Stimulated activated naive B cell treated with anti-CD40 and anti-IgM and Interleukin-4, amounts not matched to agents 10 μg/mL and 1 μg/mL and 100 μg/mL, for 72 hours (primary cell): ENCODE measurements at regions not wholly inside any gene's neighbourhood (a gene's known extent, or its start where the extent isn't known, plus 50 kb on each side); places are given as distances from the start of the nearest gene placed in this dataset.

Experiments
- ATAC-seq, 2 donors: fragments of 150-1000 bp; cut with Tn5 transposase; replicated peaks; 2 replicates each; pipeline ENCODE4 v1.10.0; 2021; ENCODE audit warnings: moderate library complexity in 1 of 2
- DNase-seq: peaks from one replicate; pipeline ENCODE4 v3.0.0; 2021
- H3K27ac Mint-ChIP-seq: one replicate; pipeline ENCODE4 v1.8.0; 2022; ENCODE audit warnings: mild to moderate bottlenecking, mixed read lengths
- H3K27me3 Mint-ChIP-seq, 2 donors: one replicate each; pipeline ENCODE4 v1.8.0; 2022; ENCODE audit warnings: mixed read lengths in 2 of 2
- H3K36me3 Mint-ChIP-seq, 2 donors: one replicate each; pipeline ENCODE4 v1.8.0; 2022; ENCODE audit warnings: mixed read lengths in 2 of 2, mild to moderate bottlenecking in 1 of 2
- H3K4me1 Mint-ChIP-seq, 2 donors: one replicate each; pipeline ENCODE4 v1.8.0; 2022; ENCODE audit warnings: mixed read lengths in 2 of 2, mild to moderate bottlenecking in 1 of 2
- H3K4me3 Mint-ChIP-seq, 2 donors: one replicate each; pipeline ENCODE4 v1.8.0; 2022; ENCODE audit warnings: mild to moderate bottlenecking in 2 of 2, mixed read lengths in 2 of 2, moderate library complexity in 1 of 2
- H3K9me3 Mint-ChIP-seq, 2 donors: one replicate each; pipeline ENCODE4 v1.8.0; 2022; ENCODE audit warnings: mixed read lengths in 2 of 2, mild to moderate bottlenecking in 1 of 2

- DNase-seq (no peak), ATAC-seq (no peak)
- H3K27me3 Mint-ChIP-seq = no peaks in the 10 kb centered on the region
- no peaks in the 10 kb centered on the region for H3K4me1 Mint-ChIP-seq
- no peak overlapping the region for H3K27ac Mint-ChIP-seq
- H3K4me3 Mint-ChIP-seq = no peak overlapping the region
- H3K9me3 Mint-ChIP-seq = no peaks in the 10 kb centered on the region
- no peaks in the 10 kb centered on the region for H3K36me3 Mint-ChIP-seq
Observed at GRCh38 chr13:107529035-107529434, 686.3 kb downstream of the LIG4 start.

GRCh38 chr13:107518780-107519179 lies 696.6 kb downstream of the LIG4 start:
- H3K4me3 Mint-ChIP-seq = no peak overlapping the region
- H3K4me1 Mint-ChIP-seq = no peaks in the 10 kb centered on the region
- H3K27ac Mint-ChIP-seq = no peak overlapping the region
- H3K9me3 Mint-ChIP-seq = peaks cover 0 to 2% of the 10 kb centered on the region in 2 donors
- ATAC-seq (no peak), DNase-seq (no peak)
- H3K27me3 Mint-ChIP-seq = no peaks in the 10 kb centered on the region
- no peaks in the 10 kb centered on the region for H3K36me3 Mint-ChIP-seq

GRCh38 chr13:107518292-107518691 lies 697.0 kb downstream of the LIG4 start:
- H3K4me3 Mint-ChIP-seq = no peak overlapping the region

GRCh38 chr13:107516517-107516916 lies 698.8 kb downstream of the LIG4 start:
- DNase-seq = no peak
- H3K27me3 Mint-ChIP-seq = no peaks in the 10 kb centered on the region
- H3K9me3 Mint-ChIP-seq = peaks cover 0 to 2% of the 10 kb centered on the region in 2 donors
- H3K36me3 Mint-ChIP-seq = no peaks in the 10 kb centered on the region
- H3K27ac Mint-ChIP-seq = no peak overlapping the region
- ATAC-seq = no peak
- no peak overlapping the region for H3K4me3 Mint-ChIP-seq
- H3K4me1 Mint-ChIP-seq = no peaks in the 10 kb centered on the region

More at GRCh38 chr13:107518292-107518691, 697.0 kb downstream of the LIG4 start:
- Mint-ChIP-seq H3K4me1 (no peaks in the 10 kb centered on the region), H3K36me3 (no peaks in the 10 kb centered on the region), H3K9me3 (peaks cover 0 to 2% of the 10 kb centered on the region in 2 donors), H3K27me3 (no peaks in the 10 kb centered on the region), H3K27ac (no peak overlapping the region)
- ATAC-seq (no peak), DNase-seq (no peak)

GRCh38 chr13:107512551-107512950 lies 702.8 kb downstream of the LIG4 start:
- no peak for DNase-seq

GRCh38 chr13:107497661-107498060 lies 717.7 kb downstream of the LIG4 start:
- no peak overlapping the region for H3K4me3 Mint-ChIP-seq

More at GRCh38 chr13:107512551-107512950, 702.8 kb downstream of the LIG4 start:
- no peak for ATAC-seq
- H3K27ac Mint-ChIP-seq = no peak overlapping the region
- no peaks in the 10 kb centered on the region for H3K27me3 Mint-ChIP-seq
- no peaks in the 10 kb centered on the region for H3K36me3 Mint-ChIP-seq
- no peaks in the 10 kb centered on the region for H3K4me1 Mint-ChIP-seq
- H3K9me3 Mint-ChIP-seq = no peaks in the 10 kb centered on the region
- no peak overlapping the region for H3K4me3 Mint-ChIP-seq

GRCh38 chr13:107493266-107493665 lies 722.1 kb downstream of the LIG4 start:
- no peak overlapping the region for H3K4me3 Mint-ChIP-seq
- ATAC-seq (no peak), DNase-seq (no peak)
- H3K36me3 Mint-ChIP-seq = no peaks in the 10 kb centered on the region
- peaks cover 12% of the 10 kb centered on the region in 2 donors for H3K9me3 Mint-ChIP-seq
- H3K27me3 Mint-ChIP-seq = no peaks in the 10 kb centered on the region
- no peak overlapping the region for H3K27ac Mint-ChIP-seq
- H3K4me1 Mint-ChIP-seq = no peaks in the 10 kb centered on the region

More at GRCh38 chr13:107497661-107498060, 717.7 kb downstream of the LIG4 start:
- Mint-ChIP-seq H3K9me3 (peaks cover 0 to 4% of the 10 kb centered on the region in 2 donors), H3K27me3 (no peaks in the 10 kb centered on the region), H3K27ac (no peak overlapping the region), H3K36me3 (no peaks in the 10 kb centered on the region), H3K4me1 (no peaks in the 10 kb centered on the region)
- DNase-seq (no peak), ATAC-seq (no peak)

- Mint-ChIP-seq H3K9me3 (peaks cover 0 to 2% of the 10 kb centered on the region in 2 donors), H3K4me1 (no peaks in the 10 kb centered on the region), H3K27ac (no peak overlapping the region), H3K27me3 (no peaks in the 10 kb centered on the region), H3K36me3 (no peaks in the 10 kb centered on the region), H3K4me3 (no peak overlapping the region)
- no peak for ATAC-seq
- no peak for DNase-seq
Observed at GRCh38 chr13:107482688-107483087, 732.6 kb downstream of the LIG4 start.

GRCh38 chr13:107480130-107480529 lies 735.2 kb downstream of the LIG4 start:
- ATAC-seq = no peak
- Mint-ChIP-seq H3K9me3 (peaks cover 0 to 2% of the 10 kb centered on the region in 2 donors), H3K27me3 (no peaks in the 10 kb centered on the region), H3K36me3 (no peaks in the 10 kb centered on the region), H3K27ac (no peak overlapping the region), H3K4me3 (no peak overlapping the region), H3K4me1 (no peaks in the 10 kb centered on the region)
- DNase-seq = no peak

GRCh38 chr13:107477772-107478379 lies 737.5 kb downstream of the LIG4 start:
- Mint-ChIP-seq H3K36me3 (no peaks in the 10 kb centered on the region), H3K27me3 (no peaks in the 10 kb centered on the region), H3K27ac (no peak overlapping the region), H3K9me3 (peaks cover 0 to 3% of the 10 kb centered on the region in 2 donors), H3K4me3 (no peak overlapping the region), H3K4me1 (no peaks in the 10 kb centered on the region)
- DNase-seq = no peak
- no peak for ATAC-seq

GRCh38 chr13:107475753-107476453 lies 739.4 kb downstream of the LIG4 start:
- H3K4me1 Mint-ChIP-seq = no peaks in the 10 kb centered on the region
- DNase-seq = no peak
- no peak overlapping the region for H3K27ac Mint-ChIP-seq
- no peak for ATAC-seq
- no peaks in the 10 kb centered on the region for H3K36me3 Mint-ChIP-seq
- H3K9me3 Mint-ChIP-seq = peaks cover 0 to 5% of the 10 kb centered on the region in 2 donors
- no peaks in the 10 kb centered on the region for H3K27me3 Mint-ChIP-seq
- no peak overlapping the region for H3K4me3 Mint-ChIP-seq

- no peak for ATAC-seq
Observed at GRCh38 chr13:107473253-107473652, 742.1 kb downstream of the LIG4 start.

GRCh38 chr13:107466326-107467099 lies 748.8 kb downstream of the LIG4 start:
- Mint-ChIP-seq H3K27ac (no peak overlapping the region), H3K4me1 (no peaks in the 10 kb centered on the region), H3K9me3 (peaks cover 4 to 11% of the 10 kb centered on the region in 2 donors), H3K27me3 (no peaks in the 10 kb centered on the region), H3K4me3 (no peak overlapping the region), H3K36me3 (no peaks in the 10 kb centered on the region)
- ATAC-seq = no peak
- no peak for DNase-seq

More at GRCh38 chr13:107473253-107473652, 742.1 kb downstream of the LIG4 start:
- Mint-ChIP-seq H3K9me3 (peaks cover 0 to 7% of the 10 kb centered on the region in 2 donors), H3K36me3 (no peaks in the 10 kb centered on the region), H3K27me3 (no peaks in the 10 kb centered on the region), H3K4me1 (no peaks in the 10 kb centered on the region), H3K4me3 (no peak overlapping the region), H3K27ac (no peak overlapping the region)
- DNase-seq = no peak

- peaks cover 8 to 11% of the 10 kb centered on the region in 2 donors for H3K9me3 Mint-ChIP-seq
- no peaks in the 10 kb centered on the region for H3K36me3 Mint-ChIP-seq
- no peak overlapping the region for H3K4me3 Mint-ChIP-seq
- no peak overlapping the region for H3K27ac Mint-ChIP-seq
- DNase-seq (no peak), ATAC-seq (no peak)
- H3K4me1 Mint-ChIP-seq = no peaks in the 10 kb centered on the region
- no peaks in the 10 kb centered on the region for H3K27me3 Mint-ChIP-seq
Observed at GRCh38 chr13:107462501-107462900, 752.8 kb downstream of the LIG4 start.
